ENCODE measurements at regions not wholly inside any gene's neighbourhood (a gene's known extent, or its start where the extent isn't known, plus 50 kb on each side); places are given as distances from the start of the nearest gene placed in this dataset.

- no peak for TF ChIP-seq POLR2AphosphoS5 (IDR thresholded peaks at IDR 0.05)
- no peak for TF ChIP-seq CTCF (IDR thresholded peaks at IDR 0.05)
- no peak for TF ChIP-seq EP300 (IDR thresholded peaks at IDR 0.05)
These were observed 69.7 kb upstream of the ARL4C start for GRCh38 chr2:234566622-234567021.
